ENCODE measurements at regions not wholly inside any gene's neighbourhood (a gene's known extent, or its start where the extent isn't known, plus 50 kb on each side); places are given as distances from the start of the nearest gene placed in this dataset.

GRCh38 chr2:10232096-10232815 lies 70.4 kb upstream of the HPCAL1 start:
- no peak for DNase-seq (ENCODE audit: low read depth)
- H3K4me3 ChIP-seq (ENCODE audit: control insufficient read depth, low read depth, low read length): no peak overlapping the region
- TF ChIP-seq, protein P1, sequence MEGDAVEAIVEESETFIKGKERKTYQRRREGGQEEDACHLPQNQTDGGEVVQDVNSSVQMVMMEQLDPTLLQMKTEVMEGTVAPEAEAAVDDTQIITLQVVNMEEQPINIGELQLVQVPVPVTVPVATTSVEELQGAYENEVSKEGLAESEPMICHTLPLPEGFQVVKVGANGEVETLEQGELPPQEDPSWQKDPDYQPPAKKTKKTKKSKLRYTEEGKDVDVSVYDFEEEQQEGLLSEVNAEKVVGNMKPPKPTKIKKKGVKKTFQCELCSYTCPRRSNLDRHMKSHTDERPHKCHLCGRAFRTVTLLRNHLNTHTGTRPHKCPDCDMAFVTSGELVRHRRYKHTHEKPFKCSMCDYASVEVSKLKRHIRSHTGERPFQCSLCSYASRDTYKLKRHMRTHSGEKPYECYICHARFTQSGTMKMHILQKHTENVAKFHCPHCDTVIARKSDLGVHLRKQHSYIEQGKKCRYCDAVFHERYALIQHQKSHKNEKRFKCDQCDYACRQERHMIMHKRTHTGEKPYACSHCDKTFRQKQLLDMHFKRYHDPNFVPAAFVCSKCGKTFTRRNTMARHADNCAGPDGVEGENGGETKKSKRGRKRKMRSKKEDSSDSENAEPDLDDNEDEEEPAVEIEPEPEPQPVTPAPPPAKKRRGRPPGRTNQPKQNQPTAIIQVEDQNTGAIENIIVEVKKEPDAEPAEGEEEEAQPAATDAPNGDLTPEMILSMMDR (IDR thresholded peaks at IDR 0.05; ENCODE audit: control insufficient read depth, insufficient read depth, low read depth, low read length, missing control alignments): no peak

DNA sequence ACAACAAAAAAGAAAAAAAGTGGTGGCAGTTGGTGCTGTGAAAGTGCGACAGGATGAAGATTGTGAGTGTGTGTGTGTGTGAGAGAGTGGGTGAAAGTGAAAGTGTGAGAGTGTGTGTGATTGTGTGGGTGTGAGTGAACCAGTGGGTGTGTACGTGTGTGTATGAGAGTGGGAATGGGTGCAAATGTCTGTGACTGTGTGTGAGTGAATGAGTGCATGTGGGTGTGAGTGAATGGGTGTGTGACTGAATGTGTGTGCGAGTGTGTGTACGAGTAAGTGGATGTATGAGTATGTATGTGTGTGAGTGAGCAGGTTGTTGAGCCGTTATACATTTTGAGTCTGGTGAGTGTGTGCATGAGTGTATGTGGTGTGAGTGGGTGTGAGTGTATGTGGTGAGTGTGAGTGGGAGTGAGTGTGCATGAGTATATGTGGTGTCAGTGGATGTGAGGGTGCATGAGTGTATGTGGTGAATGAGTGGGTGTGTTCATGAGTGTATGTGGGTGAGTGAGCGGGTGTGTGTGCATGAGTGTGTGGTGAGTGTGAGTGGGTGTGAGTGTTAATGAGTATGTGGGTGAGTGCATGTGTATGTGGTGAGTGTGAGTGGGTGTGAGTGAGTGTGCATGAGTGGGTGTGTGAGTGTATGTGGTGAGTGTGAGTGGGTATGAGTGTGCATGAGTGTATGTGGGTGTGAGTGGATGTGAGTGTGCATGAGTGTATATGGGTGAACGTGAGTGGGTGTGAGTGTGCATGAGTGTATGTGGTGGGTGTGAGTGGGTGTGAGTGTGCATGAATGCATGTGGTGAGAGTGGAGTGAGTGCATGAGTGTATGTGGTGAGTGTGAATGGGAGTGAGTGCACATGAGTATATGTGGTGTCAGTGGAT lies 69.3 kb upstream of the HPCAL1 start:
- TF ChIP-seq, protein P1 (IDR thresholded peaks at IDR 0.05; ENCODE audit: control insufficient read depth, insufficient read depth, low read depth, low read length, missing control alignments): no peak
- no peak overlapping the region for H3K4me3 ChIP-seq (ENCODE audit: control insufficient read depth, low read depth, low read length)
- no peak for DNase-seq (ENCODE audit: low read depth)

DNA sequence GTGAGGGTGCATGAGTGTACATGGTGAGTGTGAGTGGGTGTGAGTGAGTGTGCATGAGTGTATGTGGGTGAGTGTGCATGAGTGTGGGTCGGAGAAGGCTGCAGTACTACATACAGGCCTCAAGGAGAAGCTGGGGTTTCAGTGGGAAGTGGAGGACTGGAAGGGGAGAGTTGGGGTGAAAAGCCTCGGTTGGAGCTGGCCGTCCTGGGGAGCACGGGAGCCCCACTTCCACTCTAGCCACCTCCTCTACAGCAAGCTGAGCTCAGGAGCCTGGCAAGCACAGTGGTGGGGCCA lies 68.7 kb upstream of the HPCAL1 start:
- TF ChIP-seq, protein P1 (IDR thresholded peaks at IDR 0.05; ENCODE audit: control insufficient read depth, insufficient read depth, low read depth, low read length, missing control alignments): no peak
- H3K4me3 ChIP-seq (ENCODE audit: control insufficient read depth, low read depth, low read length): no peak overlapping the region
- DNase-seq (ENCODE audit: low read depth): no peak

- no peak overlapping the region for H3K4me3 ChIP-seq (ENCODE audit: control insufficient read depth, low read depth, low read length)
- TF ChIP-seq, protein P1 (IDR thresholded peaks at IDR 0.05; ENCODE audit: control insufficient read depth, insufficient read depth, low read depth, low read length, missing control alignments): no peak
- DNase-seq (ENCODE audit: low read depth): no peak
Observed at GRCh38 chr2:10234409-10235094, 68.2 kb upstream of the HPCAL1 start.

- TF ChIP-seq, protein P1 (IDR thresholded peaks at IDR 0.05; ENCODE audit: control insufficient read depth, insufficient read depth, low read depth, low read length, missing control alignments): no peak
- no peak overlapping the region for H3K4me3 ChIP-seq (ENCODE audit: control insufficient read depth, low read depth, low read length)
- no peak for DNase-seq (ENCODE audit: low read depth)
Observed at GRCh38 chr2:10235099-10235908, 67.4 kb upstream of the HPCAL1 start.

Data from AG09309 (cell line).